ENCODE measurements at regions not wholly inside any gene's neighbourhood (a gene's known extent, or its start where the extent isn't known, plus 50 kb on each side); places are given as distances from the start of the nearest gene placed in this dataset.
A peak's percentile ranks its signal among the peaks of the same experiment; 100 is the strongest.
"Not testable (repeated sequence)": the region's sequence is repeated elsewhere in the genome, so short reads cannot be mapped to it uniquely, and the experiment has no call there.

- no peak for DNase-seq (ENCODE audit: low read depth)
These were observed 202.0 kb upstream of the ZNF184 start for GRCh38 chr6:27674882-27675281.

DNA sequence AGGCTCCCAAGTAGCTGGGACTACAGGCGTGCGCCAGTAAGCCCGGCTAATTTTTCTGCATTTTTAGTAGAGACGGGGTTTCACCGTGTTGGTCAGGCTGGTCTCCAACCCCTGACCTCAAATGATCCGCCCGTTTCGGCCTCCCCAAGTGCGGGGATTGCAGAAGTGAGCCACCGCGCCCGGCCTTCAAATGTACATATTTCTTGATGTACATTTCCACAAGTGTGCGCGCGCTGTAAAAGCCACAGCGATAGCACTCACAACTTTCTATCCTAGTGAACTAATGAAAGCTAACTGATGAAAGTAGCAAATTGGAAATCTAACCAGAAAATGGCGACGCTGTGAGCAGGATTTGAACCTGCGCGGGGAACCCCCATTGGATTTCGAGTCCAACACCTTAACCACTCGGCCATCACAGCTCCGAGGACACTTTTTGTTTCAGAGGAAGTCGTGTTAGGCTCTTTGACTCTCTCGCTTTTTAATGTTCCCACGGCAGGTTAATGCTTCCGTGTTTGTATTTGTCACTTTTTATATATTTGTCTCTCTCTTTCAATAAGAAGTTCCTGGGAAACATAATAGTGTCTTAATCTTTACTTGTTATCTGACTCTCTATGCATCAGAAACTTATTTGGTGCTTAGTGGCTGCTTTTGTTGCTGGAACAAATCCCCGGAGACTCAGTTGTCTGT is 199.4 kb upstream of the ZNF184 start:
- DNase-seq (ENCODE audit: low read depth) = peak; percentile 30

GRCh38 chr6:27669624-27670301 is 196.9 kb upstream of the ZNF184 start:
- no peak for DNase-seq (ENCODE audit: low read depth)

GRCh38 chr6:27669295-27669623 is 196.4 kb upstream of the ZNF184 start:
- DNase-seq (ENCODE audit: low read depth) = peak; percentile 10

DNA sequence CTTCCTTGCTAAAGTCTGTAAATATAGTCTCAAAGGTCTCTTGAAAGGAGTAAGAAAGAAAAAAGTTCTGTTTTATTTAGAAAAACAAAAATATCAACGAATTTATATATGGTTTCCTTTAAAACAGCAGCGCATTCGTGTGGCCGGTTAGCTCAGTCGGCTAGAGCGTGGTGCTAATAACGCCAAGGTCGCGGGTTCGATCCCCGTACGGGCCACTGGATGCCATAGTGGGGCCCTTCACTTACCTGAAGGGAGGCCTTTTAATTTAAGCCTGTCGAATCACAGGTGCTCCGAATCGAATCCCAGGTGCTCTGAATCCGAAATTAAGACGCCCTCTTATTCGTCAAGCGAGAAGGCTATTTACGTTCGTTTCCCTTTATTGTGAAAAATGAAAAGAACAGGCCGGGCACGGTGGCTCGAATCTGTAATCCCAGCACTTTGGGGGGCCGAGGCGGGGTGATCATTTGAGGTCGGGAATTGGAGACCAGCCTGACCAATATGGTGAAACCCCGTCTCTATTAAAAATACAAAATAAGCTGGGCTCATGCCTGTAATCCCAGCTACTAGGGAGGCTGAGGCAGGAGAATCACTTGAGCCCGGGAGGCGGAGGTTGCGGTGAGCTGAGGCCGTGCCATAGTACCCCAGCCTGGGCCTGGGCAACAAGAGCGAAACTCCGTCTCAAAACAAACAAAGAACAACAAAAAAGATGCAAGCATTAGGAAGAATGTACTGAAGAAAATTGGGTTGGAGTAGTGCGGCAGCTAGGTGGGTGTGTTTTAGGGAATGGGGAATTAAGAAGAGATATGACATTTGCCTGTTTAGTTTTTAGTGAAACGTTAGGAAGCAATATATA is 195.8 kb upstream of the ZNF184 start:
- peak; percentile 59 for DNase-seq (ENCODE audit: low read depth)

DNA sequence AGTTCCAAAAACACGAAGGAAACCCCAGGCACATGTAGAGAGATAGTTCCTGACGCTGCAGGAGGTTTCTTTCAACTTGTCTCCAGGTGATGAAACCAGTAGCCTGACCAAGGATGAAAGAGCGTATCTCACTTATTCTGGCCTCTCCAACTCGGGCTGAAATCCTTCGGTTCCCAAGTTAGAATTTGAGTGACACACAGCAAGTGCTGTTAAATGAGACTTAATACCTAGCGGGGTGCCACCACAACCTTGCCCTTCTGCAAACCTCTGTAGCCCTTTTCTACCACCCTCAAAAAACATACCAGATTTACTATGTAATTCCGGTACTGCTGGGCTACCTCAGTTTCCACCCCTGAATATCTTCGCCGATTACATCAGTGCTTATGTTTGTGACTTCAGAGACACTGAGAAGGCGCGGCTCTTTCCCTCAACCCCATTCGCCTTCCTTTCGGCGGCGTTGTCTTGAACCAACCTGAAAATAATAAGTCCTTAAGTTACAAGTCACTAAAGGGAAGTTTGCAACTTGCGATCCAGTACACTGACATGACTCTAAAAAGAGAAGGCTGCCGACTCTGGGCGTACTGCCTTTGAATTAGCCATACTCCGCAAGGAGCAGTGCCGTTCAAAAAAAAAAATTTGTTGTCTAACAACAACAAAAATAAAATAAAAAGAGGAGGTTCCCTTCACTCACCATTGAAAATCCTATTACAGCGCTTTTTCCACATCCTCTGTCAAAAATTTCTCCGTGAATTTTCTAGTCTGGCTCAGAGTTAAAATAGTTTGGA is 194.9 kb upstream of the ZNF184 start:
- no peak for DNase-seq (ENCODE audit: low read depth)

- no peak for DNase-seq (ENCODE audit: low read depth)
These were observed 194.2 kb upstream of the ZNF184 start for GRCh38 chr6:27667016-27667656.

- DNase-seq (ENCODE audit: low read depth) = no peak
These were observed 189.9 kb upstream of the ZNF184 start for GRCh38 chr6:27662769-27663168.

DNA sequence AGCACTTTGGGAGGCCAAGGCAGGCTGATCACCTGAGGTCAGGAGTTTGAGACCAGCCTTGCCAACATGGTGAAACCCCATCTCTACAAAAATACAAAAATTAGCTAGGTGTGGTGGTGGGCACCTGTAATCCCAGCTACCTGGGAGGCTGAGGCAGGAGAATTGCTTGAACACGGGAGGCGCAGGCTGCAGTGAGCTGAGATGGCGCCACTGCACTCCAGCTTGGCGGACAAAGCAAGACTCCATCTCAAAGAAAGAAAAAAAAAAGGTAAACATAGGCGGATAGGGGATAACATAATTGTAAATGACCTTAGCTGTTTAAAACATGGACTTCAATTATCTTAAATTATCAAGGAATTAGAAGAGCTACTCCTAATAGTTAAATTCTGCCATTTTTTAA is 189.3 kb upstream of the ZNF184 start:
- DNase-seq (ENCODE audit: low read depth) = not testable (repeated sequence)

DNA sequence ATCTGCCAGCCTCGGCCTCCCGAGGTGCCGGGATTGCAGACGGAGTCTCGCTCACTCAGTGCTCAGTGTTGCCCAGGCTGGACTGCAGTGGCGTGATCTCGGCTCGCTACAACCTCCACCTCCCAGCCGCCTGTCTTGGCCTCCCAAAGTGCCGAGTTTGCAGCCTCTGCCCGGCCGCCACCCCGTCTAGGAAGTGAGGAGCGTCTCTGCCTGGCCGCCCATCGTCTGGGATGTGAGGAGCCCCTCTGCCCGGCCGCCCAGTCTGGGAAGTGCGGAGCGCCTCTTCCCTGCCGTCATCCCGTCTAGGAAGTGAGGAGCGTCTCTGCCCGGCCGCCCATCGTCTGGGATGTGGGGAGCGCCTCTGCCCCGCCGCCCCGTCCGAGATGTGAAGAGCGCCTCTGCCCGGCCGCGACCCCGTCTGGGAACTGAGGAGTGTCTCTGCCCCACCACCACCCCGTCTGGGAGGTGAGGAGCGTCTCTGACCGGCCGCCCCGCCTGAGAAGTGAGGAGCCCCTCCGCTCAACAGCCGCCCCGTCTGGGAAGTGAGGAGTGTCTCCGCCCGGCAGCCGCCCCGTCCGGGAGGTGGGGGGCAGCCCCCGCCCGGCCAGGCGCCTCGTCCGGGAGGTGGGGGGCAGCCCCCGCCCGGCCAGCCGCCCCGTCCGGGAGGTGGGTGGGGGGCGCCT is 180.4 kb upstream of the ZNF184 start:
- DNase-seq (ENCODE audit: low read depth) = not testable (repeated sequence)

DNA sequence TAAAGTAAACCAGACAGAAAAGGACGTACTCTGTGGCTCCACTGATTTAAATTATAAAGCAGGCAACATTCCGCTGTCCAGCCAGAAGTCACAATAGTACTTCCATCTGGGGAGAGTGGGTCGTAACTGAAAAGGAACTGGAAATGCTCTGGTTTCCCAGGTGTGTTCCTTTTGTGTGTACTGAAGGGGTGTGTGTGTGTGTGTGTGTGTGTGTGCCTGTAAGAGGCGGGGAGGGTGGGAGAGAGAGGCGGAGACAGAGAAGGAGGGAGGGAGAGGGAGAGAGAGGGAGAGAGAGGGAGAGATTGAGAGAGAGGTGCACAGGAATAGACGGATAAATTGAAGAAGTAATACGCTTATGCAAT is 178.4 kb upstream of the ZNF184 start:
- no peak for DNase-seq (ENCODE audit: low read depth)

- DNase-seq (ENCODE audit: low read depth) = peak; percentile 20
These were observed 177.9 kb upstream of the ZNF184 start for GRCh38 chr6:27650620-27651370.

- DNase-seq (ENCODE audit: low read depth) = no peak
These were observed 171.6 kb upstream of the ZNF184 start for GRCh38 chr6:27644528-27644927.

GRCh38 chr6:27642744-27643456 is 170.0 kb upstream of the ZNF184 start:
- DNase-seq (ENCODE audit: low read depth) = no peak

DNA sequence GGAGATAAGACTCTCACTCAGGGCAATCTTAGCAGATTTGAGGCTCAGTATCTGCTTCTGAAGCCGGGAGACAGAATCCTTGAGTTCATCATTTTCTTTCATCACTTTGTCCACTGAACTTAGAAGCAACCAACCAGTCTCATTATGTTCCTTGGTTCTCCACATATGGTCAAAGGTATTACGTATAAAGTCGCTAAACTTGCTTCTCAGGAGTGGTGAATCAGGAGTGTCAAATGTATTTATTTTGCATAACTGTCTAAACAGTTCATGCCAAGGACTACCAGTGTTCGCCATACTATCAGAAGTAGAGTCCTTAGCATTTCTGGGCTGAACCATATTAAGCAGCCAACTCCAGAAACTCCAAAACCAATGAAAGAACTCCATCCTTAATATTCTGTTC is 163.0 kb upstream of the ZNF184 start:
- DNase-seq (ENCODE audit: low read depth) = not testable (repeated sequence)

GRCh38 chr6:27633221-27633688 is 160.3 kb upstream of the ZNF184 start:
- DNase-seq (ENCODE audit: low read depth) = not testable (repeated sequence)

DNA sequence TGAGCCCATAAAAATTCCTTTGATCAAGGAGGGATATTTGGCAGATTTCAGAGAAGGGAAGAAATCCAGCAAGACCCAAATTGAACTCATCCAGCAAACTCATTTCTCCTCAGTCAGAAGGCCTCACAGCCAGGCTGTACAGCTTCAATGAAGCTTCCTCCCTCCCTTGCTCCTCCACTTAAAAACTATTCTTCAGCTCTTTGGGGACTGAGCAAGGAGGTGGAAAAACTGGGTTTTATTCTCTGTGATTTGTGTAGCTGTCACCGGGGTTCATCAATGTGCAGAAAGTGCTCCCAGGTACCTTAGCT is 158.7 kb upstream of the ZNF184 start:
- no peak for DNase-seq (ENCODE audit: low read depth)

DNA sequence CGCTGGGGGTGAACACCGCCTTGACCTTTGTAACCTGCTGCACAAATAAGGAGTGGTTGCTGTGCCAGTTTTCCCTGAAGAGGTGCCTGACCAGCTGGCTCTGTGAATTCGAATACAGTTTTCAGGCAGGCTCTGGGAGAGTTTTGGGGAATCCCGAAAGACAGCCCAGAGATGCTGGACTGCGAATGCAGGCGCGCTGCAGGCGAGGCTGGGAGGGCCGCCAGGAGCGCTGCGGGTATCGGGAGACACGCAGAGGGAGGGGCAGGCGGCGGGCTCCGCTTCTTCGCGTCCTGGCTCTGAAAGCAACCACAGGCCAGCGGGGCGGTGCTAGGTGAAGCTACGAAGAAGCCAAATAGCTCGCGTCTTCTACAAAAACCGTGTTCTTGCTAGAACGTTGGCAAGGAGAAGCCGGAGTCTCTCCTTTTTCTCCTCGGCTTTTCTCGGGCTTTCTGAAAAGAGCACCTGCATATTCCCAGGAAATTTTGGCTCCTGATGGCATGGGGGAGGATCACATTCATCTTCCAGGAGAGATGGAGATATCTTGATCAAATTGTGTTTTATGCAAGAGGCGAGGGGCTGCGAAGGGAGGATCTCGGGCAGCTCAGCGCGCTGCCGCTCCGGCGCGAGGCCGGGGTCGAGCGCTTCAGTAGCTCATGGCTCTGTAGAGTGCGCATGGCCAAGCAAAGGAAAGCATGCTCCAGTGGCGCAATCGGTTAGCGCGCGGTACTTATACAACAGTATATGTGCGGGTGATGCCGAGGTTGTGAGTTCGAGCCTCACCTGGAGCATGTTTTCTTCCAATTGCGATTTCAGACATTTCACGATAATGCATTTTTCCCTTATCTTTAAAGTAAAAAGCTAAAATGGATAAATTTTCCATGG is 158.1 kb upstream of the ZNF184 start:
- peak; percentile 28 for DNase-seq (ENCODE audit: low read depth)

Measured in EH (cell line).